GM23248 (cell line): ENCODE measurements at regions not wholly inside any gene's neighbourhood (a gene's known extent, or its start where the extent isn't known, plus 50 kb on each side); places are given as distances from the start of the nearest gene placed in this dataset.

Experiments used
- DNase-seq: peaks from one replicate; pipeline ENCODE4 v3.0.0-alpha.2; 2015
- H2AFZ ChIP-seq: fragments of 200-600 bp; sonication (generic); 2 replicates; pipeline ENCODE4 v1.6.1; 2016; ENCODE audit warnings: antibody characterized with exemption
- H3F3A ChIP-seq: fragments of 200-600 bp; sonication (generic); 2 replicates; pipeline ENCODE4 v1.6.1; 2016; ENCODE audit warnings: mild to moderate bottlenecking, antibody characterized with exemption, mixed run types; ENCODE audit not compliant: insufficient read depth
- H3K27ac ChIP-seq: fragments of 200-600 bp; sonication (generic); 2 replicates; pipeline ENCODE4 v1.5.1; 2016; ENCODE audit warnings: mild to moderate bottlenecking
- H3K27me3 ChIP-seq: fragments of 200-600 bp; sonication (generic); replicated peaks from 2 replicates; pipeline ENCODE4 v1.6.1; 2016; ENCODE audit warnings: mild to moderate bottlenecking; ENCODE audit not compliant: insufficient read depth
- H3K36me3 ChIP-seq: fragments of 200-600 bp; sonication (generic); 2 replicates; pipeline ENCODE4 v1.6.1; 2016; ENCODE audit warnings: low read depth, mild to moderate bottlenecking
- H3K4me1 ChIP-seq: fragments of 200-600 bp; sonication (generic); 2 replicates; pipeline ENCODE4 v1.6.1; 2016; ENCODE audit warnings: mild to moderate bottlenecking; ENCODE audit not compliant: insufficient read depth
- H3K4me2 ChIP-seq: fragments of 200-600 bp; sonication (generic); one replicate; pipeline ENCODE4 v1.6.1; 2016; ENCODE audit warnings: mild to moderate bottlenecking; ENCODE audit not compliant: unreplicated experiment
- H3K4me3 ChIP-seq: fragments of 200-600 bp; sonication (generic); 2 replicates; pipeline ENCODE4 v1.5.1; 2016; ENCODE audit warnings: mild to moderate bottlenecking
- H3K79me2 ChIP-seq: fragments of 200-600 bp; sonication (generic); 2 replicates; pipeline ENCODE4 v1.6.1; 2016; ENCODE audit warnings: mild to moderate bottlenecking; ENCODE audit not compliant: insufficient read depth
- H3K9ac ChIP-seq: fragments of 200-600 bp; sonication (generic); 2 replicates; pipeline ENCODE4 v1.6.1; 2016; ENCODE audit warnings: mild to moderate bottlenecking
- H3K9me2 ChIP-seq: fragments of 200-600 bp; sonication (generic); 2 replicates; pipeline ENCODE4 v1.6.1; 2016; ENCODE audit warnings: mixed run types, mild to moderate bottlenecking, moderate library complexity; ENCODE audit not compliant: insufficient read depth
- H3K9me3 ChIP-seq: fragments of 200-600 bp; sonication (generic); one replicate; pipeline ENCODE4 v1.6.1; 2017; ENCODE audit warnings: low read depth
- H4K20me1 ChIP-seq: fragments of 200-600 bp; sonication (generic); 2 replicates; pipeline ENCODE4 v1.6.0; 2016; ENCODE audit not compliant: insufficient read depth
- EZH2 ChIP-seq: fragments of 200-600 bp; sonication (generic); IDR thresholded peaks from 2 replicates; pipeline ENCODE4 v1.6.1; 2018; ENCODE audit warnings: antibody characterized with exemption, mild to moderate bottlenecking; ENCODE audit not compliant: insufficient read depth, poor library complexity, severe bottlenecking
- EZH2phosphoT487 ChIP-seq: fragments of 200-600 bp; sonication (generic); IDR thresholded peaks from 2 replicates; pipeline ENCODE4 v1.6.1; 2018; ENCODE audit warnings: antibody characterized with exemption, moderate library complexity, mild to moderate bottlenecking, low read depth; ENCODE audit not compliant: insufficient read depth
- WGBS, 2 experiments: methylation state at CpG; one replicate each; pipeline ENCODE4 v1.1.6; 2015 to 2017; ENCODE audit warnings: low lambda C conversion rate in 2 of 2, low coverage in 1 of 2; ENCODE audit errors: missing lambda C conversion rate in 2 of 2; 5-methylcytosine and 5-hydroxymethylcytosine counted together
- in situ Hi-C: fragments of 300-500 bp; cut with MboI; formaldehyde crosslinking; loops from 2 replicates; pipeline ENCODE4 v1.15.0; 2020

GRCh38 chr5:84817953-84818352, 433.3 kb upstream of the EDIL3 start:
- WGBS, 2 experiments = 42 to 54% methylated on average over 4 to 5 of the region's 5 CpGs
- in situ Hi-C loops = no loop called here
- H3K36me3 ChIP-seq = no peaks in the 10 kb centered on the region

GRCh38 chr5:84816746-84817547, 432.3 kb upstream of the EDIL3 start:
- WGBS, 2 experiments = 21 to 25% methylated on average over 4 of the region's 4 CpGs
- Histone ChIP-seq H3K4me3 (no peak overlapping the region), H3K9ac (no peak overlapping the region), H3K4me2 (no peak overlapping the region), H3K9me2 (no peaks in the 10 kb centered on the region), H3K27me3 (no peaks in the 10 kb centered on the region), H3K4me1 (no peaks in the 10 kb centered on the region), H2AFZ (no peak overlapping the region), H3K36me3 (no peaks in the 10 kb centered on the region), H3K79me2 (no peaks in the 10 kb centered on the region), H3K9me3 (no peaks in the 10 kb centered on the region), H4K20me1 (no peaks in the 10 kb centered on the region), H3K27ac (no peak overlapping the region), H3F3A (no peaks in the 10 kb centered on the region)
- no peak for DNase-seq
- in situ Hi-C loops = no loop called here
- TF ChIP-seq EZH2phosphoT487 = no peak
- no peak for TF ChIP-seq EZH2

More at GRCh38 chr5:84817953-84818352, 433.3 kb upstream of the EDIL3 start:
- no peak for DNase-seq
- H3K4me2 ChIP-seq = no peak overlapping the region
- H4K20me1 ChIP-seq = no peaks in the 10 kb centered on the region
- no peaks in the 10 kb centered on the region for H3F3A ChIP-seq
- H3K27me3 ChIP-seq = no peaks in the 10 kb centered on the region
- no peaks in the 10 kb centered on the region for H3K9me2 ChIP-seq
- H2AFZ ChIP-seq = no peak overlapping the region
- H3K9ac ChIP-seq = no peak overlapping the region
- H3K79me2 ChIP-seq = no peaks in the 10 kb centered on the region
- TF ChIP-seq EZH2 (no peak), EZH2phosphoT487 (no peak)
- H3K4me1 ChIP-seq = no peaks in the 10 kb centered on the region
- no peaks in the 10 kb centered on the region for H3K9me3 ChIP-seq
- H3K4me3 ChIP-seq = no peak overlapping the region
- H3K27ac ChIP-seq = no peak overlapping the region

- TF ChIP-seq EZH2phosphoT487 = no peak
- no peak for TF ChIP-seq EZH2
- Histone ChIP-seq H3K4me3 (no peak overlapping the region), H3K79me2 (no peaks in the 10 kb centered on the region), H3K4me1 (no peaks in the 10 kb centered on the region), H3F3A (no peaks in the 10 kb centered on the region), H3K9ac (no peak overlapping the region), H4K20me1 (no peaks in the 10 kb centered on the region), H3K27me3 (no peaks in the 10 kb centered on the region), H2AFZ (no peak overlapping the region), H3K27ac (no peak overlapping the region), H3K9me2 (no peaks in the 10 kb centered on the region), H3K9me3 (no peaks in the 10 kb centered on the region), H3K36me3 (no peaks in the 10 kb centered on the region), H3K4me2 (no peak overlapping the region)
- no peak for DNase-seq
- in situ Hi-C loops = no loop called here
- 5 to 7% methylated on average over 1 of the region's 1 CpG for WGBS, 2 experiments
These were observed 431.5 kb upstream of the EDIL3 start for GRCh38 chr5:84816160-84816559.

- no peak for TF ChIP-seq EZH2phosphoT487
- no peak for TF ChIP-seq EZH2
- H3K9me2 ChIP-seq = no peaks in the 10 kb centered on the region
- no peak for DNase-seq
- no peaks in the 10 kb centered on the region for H3K4me1 ChIP-seq
- H3K79me2 ChIP-seq = no peaks in the 10 kb centered on the region
- H4K20me1 ChIP-seq = no peaks in the 10 kb centered on the region
- H3F3A ChIP-seq = no peaks in the 10 kb centered on the region
- H2AFZ ChIP-seq = no peak overlapping the region
- no peak overlapping the region for H3K9ac ChIP-seq
- H3K4me3 ChIP-seq = no peak overlapping the region
- in situ Hi-C loops = no loop called here
- no peak overlapping the region for H3K4me2 ChIP-seq
- H3K27me3 ChIP-seq = no peaks in the 10 kb centered on the region
- H3K27ac ChIP-seq = no peak overlapping the region
- no peaks in the 10 kb centered on the region for H3K36me3 ChIP-seq
- H3K9me3 ChIP-seq = no peaks in the 10 kb centered on the region
These were observed 420.8 kb upstream of the EDIL3 start for GRCh38 chr5:84805473-84805872.
